ENCODE measurements at regions not wholly inside any gene's neighbourhood (a gene's known extent, or its start where the extent isn't known, plus 50 kb on each side); places are given as distances from the start of the nearest gene placed in this dataset.

- TF ChIP-seq CTCF (IDR thresholded peaks at IDR 0.05; ENCODE audit: low read depth, low read length) = no peak
- TF ChIP-seq POLR2A (IDR thresholded peaks at IDR 0.05; ENCODE audit: extremely low read depth, insufficient read length) = no peak
- no peak for TF ChIP-seq MYC (IDR thresholded peaks at IDR 0.05; ENCODE audit: low read depth, low read length)
Measured at GRCh38 chr5:51099173-51099853, 283.9 kb upstream of the ISL1 start.

Measured in NB4 (cell line).